IPS DF 6.9 (cell line): ENCODE measurements at regions not wholly inside any gene's neighbourhood (a gene's known extent, or its start where the extent isn't known, plus 50 kb on each side); places are given as distances from the start of the nearest gene placed in this dataset.

ENCODE experiments used
- DNase-seq: peaks from one replicate; pipeline ENCODE4 v3.0.0-alpha.2; 2013; ENCODE audit warnings: low read depth, low spot score
- H3K27ac ChIP-seq: one replicate; pipeline ENCODE4 v1.5.1; 2013; ENCODE audit warnings: low read length, control low read depth
- H3K27me3 ChIP-seq: 2 replicates; pipeline ENCODE4 v1.6.1; 2013; ENCODE audit warnings: mild to moderate bottlenecking, low read length; ENCODE audit not compliant: control insufficient read depth, insufficient read depth
- H3K36me3 ChIP-seq: 2 replicates; pipeline ENCODE4 v1.6.1; 2013; ENCODE audit warnings: low read length; ENCODE audit not compliant: control insufficient read depth, insufficient read depth
- H3K4me1 ChIP-seq: 2 replicates; pipeline ENCODE4 v1.6.1; 2013; ENCODE audit warnings: low read length; ENCODE audit not compliant: control insufficient read depth, insufficient read depth
- H3K4me3 ChIP-seq: 2 replicates; pipeline ENCODE4 v1.5.1; 2013; ENCODE audit warnings: mild to moderate bottlenecking, low read length
- H3K9me3 ChIP-seq: 2 replicates; pipeline ENCODE4 v1.6.1; 2013; ENCODE audit warnings: low read length, inconsistent platforms; ENCODE audit not compliant: control insufficient read depth, insufficient read depth
- WGBS: extraction: QIAGEN DNeasy Blood & Tissue Kit; methylation state at CpG from one replicate; pipeline ENCODE4 v1.1.7; 2013; ENCODE audit warnings: mixed read lengths, missing lambda C conversion rate; ENCODE audit not compliant: insufficient read length, insufficient coverage; 5-methylcytosine and 5-hydroxymethylcytosine counted together

DNA sequence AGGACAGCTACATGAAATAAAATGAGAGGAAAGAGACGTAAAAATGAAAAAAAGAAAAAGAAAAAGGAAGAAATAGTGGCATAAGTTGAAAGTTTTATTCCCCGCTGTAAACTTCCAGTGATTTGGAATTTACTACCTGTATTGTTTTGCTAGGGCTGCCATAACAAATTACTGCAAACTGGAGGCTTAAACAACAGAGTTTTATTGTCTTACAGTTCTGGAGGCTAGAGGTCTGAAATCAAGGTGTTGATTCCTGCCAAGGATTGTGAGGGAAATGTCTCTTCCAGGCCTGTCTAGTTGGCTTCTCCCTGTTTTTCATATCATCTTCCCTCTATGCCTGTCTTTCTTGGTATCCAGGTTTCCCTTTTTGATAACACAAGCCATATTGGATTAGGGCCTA is 119.4 kb upstream of the PACRGL start:
- DNase-seq, result no peak
- WGBS, result 100% methylated on average over 1 of the region's 2 CpGs
- Histone ChIP-seq H3K27me3 (no peaks in the 10 kb centered on the region), H3K27ac (no peak overlapping the region), H3K9me3 (no peaks in the 10 kb centered on the region), H3K4me3 (no peak overlapping the region), H3K4me1 (no peaks in the 10 kb centered on the region), H3K36me3 (no peaks in the 10 kb centered on the region)

DNA sequence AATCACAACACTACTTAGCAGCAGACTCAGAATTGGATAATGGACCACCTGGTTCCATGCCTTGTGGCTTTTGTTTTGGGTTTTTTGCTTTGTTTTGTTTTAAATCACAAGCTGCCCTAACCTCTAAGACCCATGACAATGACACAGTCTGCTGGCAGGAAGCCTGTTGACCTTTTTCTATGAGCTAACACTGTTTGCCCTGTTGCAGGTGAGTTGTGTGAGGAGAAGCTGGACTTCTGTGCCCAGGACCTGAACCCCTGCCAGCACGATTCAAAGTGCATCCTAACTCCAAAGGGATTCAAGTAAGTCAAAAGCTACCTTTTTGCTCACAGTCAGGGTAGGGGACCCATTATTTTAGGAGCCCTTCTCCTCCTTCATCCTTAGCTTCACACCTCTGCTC is 110.8 kb upstream of the PACRGL start:
- no CpG with 5 or more reads among the region's 1 CpG for WGBS
- no peak for DNase-seq
- H3K9me3 ChIP-seq, result no peaks in the 10 kb centered on the region
- no peak overlapping the region for H3K27ac ChIP-seq
- peaks cover 1% of the 10 kb centered on the region; the same call in 1 of the 2 replicates for H3K4me1 ChIP-seq
- no peaks in the 10 kb centered on the region; the same call in 1 of the 2 replicates for H3K36me3 ChIP-seq
- no peaks in the 10 kb centered on the region for H3K27me3 ChIP-seq
- H3K4me3 ChIP-seq, result no peak overlapping the region

GRCh38 chr4:20590849-20591248 is 109.4 kb upstream of the PACRGL start:
- DNase-seq, result no peak
- Histone ChIP-seq H3K27me3 (0 out of 2 replicates have a peak, but pooled peaks cover 1% of the 10 kb centered on the region), H3K36me3 (no peaks in the 10 kb centered on the region; the same call in 1 of the 2 replicates), H3K4me3 (no peak overlapping the region), H3K27ac (no peak overlapping the region), H3K4me1 (peaks cover 1% of the 10 kb centered on the region; the same call in 1 of the 2 replicates), H3K9me3 (no peaks in the 10 kb centered on the region)
- WGBS, result no CpG with 5 or more reads among the region's 2 CpGs

DNA sequence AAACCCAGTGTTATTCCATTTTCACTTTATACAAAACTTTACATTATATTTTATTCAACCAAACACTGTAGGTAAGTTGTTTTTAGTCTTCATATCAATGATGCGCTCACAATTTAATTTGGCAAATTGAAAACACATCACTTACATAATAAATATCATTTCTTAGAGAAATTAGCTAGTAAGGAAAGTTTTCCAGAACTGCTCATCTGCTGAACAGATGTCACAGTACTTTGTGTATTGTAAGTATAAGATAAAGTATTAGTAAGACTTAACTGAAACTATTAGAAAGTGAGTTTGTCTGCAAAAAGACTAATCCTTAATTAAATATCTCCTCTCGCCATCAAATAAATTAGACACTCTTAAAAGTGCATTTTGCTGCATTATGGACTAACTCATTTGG is 108.7 kb upstream of the PACRGL start:
- Histone ChIP-seq H3K27ac (no peak overlapping the region), H3K27me3 (0 out of 2 replicates have a peak, but pooled peaks cover 1% of the 10 kb centered on the region), H3K36me3 (no peaks in the 10 kb centered on the region; the same call in 1 of the 2 replicates), H3K4me1 (peaks cover 1% of the 10 kb centered on the region; the same call in 1 of the 2 replicates), H3K4me3 (no peak overlapping the region), H3K9me3 (no peaks in the 10 kb centered on the region)
- DNase-seq, result no peak
- WGBS, result no CpG with 5 or more reads among the region's 2 CpGs

DNA sequence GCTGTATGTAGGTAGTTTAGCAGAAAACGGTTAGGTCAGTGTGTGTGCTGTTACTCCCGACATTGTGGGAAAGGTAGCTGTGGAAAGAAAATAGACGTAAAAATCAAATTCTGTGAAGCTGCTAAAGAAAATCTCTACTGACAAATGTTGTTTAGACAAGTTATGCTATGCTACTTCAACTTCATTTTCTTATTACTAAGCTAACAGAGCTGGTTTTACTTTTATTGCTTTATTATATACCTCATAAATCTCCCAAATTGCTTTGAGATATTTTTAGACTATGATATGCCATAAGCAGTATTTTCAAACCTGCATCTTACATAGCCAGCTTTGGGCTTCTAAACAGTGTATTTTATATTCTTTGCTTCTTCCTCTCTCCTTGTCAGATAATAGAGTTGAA is 108.2 kb upstream of the PACRGL start:
- Histone ChIP-seq H3K9me3 (no peaks in the 10 kb centered on the region), H3K36me3 (no peaks in the 10 kb centered on the region; the same call in 1 of the 2 replicates), H3K4me3 (no peak overlapping the region), H3K27ac (no peak overlapping the region), H3K27me3 (0 out of 2 replicates have a peak, but pooled peaks cover 1% of the 10 kb centered on the region), H3K4me1 (peaks cover 1% of the 10 kb centered on the region; the same call in 1 of the 2 replicates)
- DNase-seq, result no peak
- WGBS, result no CpG with 5 or more reads among the region's 3 CpGs

- WGBS, result no CpG with 5 or more reads among the region's 2 CpGs
- H3K27ac ChIP-seq, result no peak overlapping the region
- H3K27me3 ChIP-seq, result 0 out of 2 replicates have a peak, but pooled peaks cover 1% of the 10 kb centered on the region
- H3K4me1 ChIP-seq, result peaks cover 1% of the 10 kb centered on the region; the same call in 1 of the 2 replicates
- DNase-seq, result no peak
- H3K4me3 ChIP-seq, result no peak overlapping the region
- no peaks in the 10 kb centered on the region for H3K9me3 ChIP-seq
- no peaks in the 10 kb centered on the region; the same call in 1 of the 2 replicates for H3K36me3 ChIP-seq
Measured at GRCh38 chr4:20592663-20593062, 107.6 kb upstream of the PACRGL start.

DNA sequence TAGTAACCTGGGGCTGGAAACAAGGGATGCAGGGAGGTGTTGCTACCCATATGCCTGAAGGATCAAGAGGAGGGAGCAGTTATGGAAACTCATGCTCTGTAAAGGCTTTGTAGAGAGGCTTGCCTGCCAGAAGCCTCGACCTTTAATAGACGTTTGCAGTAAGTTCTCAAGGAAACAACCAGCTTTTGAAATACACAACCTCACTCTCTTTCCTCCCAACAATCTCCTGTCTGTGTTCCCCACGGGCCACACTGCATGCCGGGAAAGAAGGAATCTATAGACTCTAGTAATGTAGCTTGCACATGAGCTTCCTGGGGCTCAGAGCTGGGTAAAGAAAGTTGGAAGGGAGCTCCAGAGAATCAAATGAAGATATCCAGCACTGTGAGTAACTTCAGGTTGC is 101.6 kb upstream of the PACRGL start:
- Histone ChIP-seq H3K9me3 (no peaks in the 10 kb centered on the region), H3K4me3 (no peak overlapping the region), H3K27me3 (0 out of 2 replicates have a peak, but pooled peaks cover 1% of the 10 kb centered on the region), H3K4me1 (no peaks in the 10 kb centered on the region), H3K27ac (no peak overlapping the region), H3K36me3 (no peaks in the 10 kb centered on the region)
- DNase-seq, result no peak
- no CpG with 5 or more reads among the region's 4 CpGs for WGBS

GRCh38 chr4:20603671-20604313 is 96.5 kb upstream of the PACRGL start:
- no peak overlapping the region for H3K4me3 ChIP-seq
- H3K36me3 ChIP-seq, result no peaks in the 10 kb centered on the region
- H3K27me3 ChIP-seq, result no peaks in the 10 kb centered on the region
- no peak for DNase-seq
- WGBS, result no CpG with 5 or more reads among the region's 3 CpGs
- no peaks in the 10 kb centered on the region for H3K9me3 ChIP-seq
- H3K27ac ChIP-seq, result no peak overlapping the region
- no peaks in the 10 kb centered on the region for H3K4me1 ChIP-seq

- Histone ChIP-seq H3K27ac (no peak overlapping the region), H3K27me3 (no peaks in the 10 kb centered on the region), H3K4me3 (no peak overlapping the region), H3K36me3 (no peaks in the 10 kb centered on the region), H3K9me3 (no peaks in the 10 kb centered on the region), H3K4me1 (no peaks in the 10 kb centered on the region)
- WGBS, result no CpG with 5 or more reads among the region's 7 CpGs
- no peak for DNase-seq
Measured at GRCh38 chr4:20612313-20612712, 87.9 kb upstream of the PACRGL start.

DNA sequence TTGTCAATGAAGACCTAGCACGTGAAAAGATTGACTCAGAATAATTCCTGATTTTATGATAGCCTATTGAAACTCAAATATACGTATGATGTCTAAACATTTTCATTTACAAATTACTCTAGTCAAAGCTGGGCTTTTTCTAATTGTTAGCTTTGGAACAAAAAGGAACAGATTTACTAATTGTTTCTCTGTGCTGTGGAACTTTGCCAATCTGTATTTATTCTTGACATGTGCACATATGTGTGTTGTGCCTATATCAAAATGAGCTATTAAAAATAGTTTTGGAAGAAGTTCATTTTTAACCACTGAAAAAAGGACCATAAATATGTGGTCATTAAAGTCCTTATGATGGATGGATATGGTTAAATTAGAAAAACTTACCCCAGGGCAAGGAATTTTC is 85.4 kb upstream of the PACRGL start:
- Histone ChIP-seq H3K36me3 (no peaks in the 10 kb centered on the region), H3K4me1 (0 out of 2 replicates have a peak, but pooled peaks cover 1% of the 10 kb centered on the region), H3K4me3 (no peak overlapping the region), H3K9me3 (no peaks in the 10 kb centered on the region), H3K27me3 (no peaks in the 10 kb centered on the region), H3K27ac (no peak overlapping the region)
- no peak for DNase-seq
- WGBS, result no CpG with 5 or more reads among the region's 2 CpGs
